ENCODE measurements at regions not wholly inside any gene's neighbourhood (a gene's known extent, or its start where the extent isn't known, plus 50 kb on each side); places are given as distances from the start of the nearest gene placed in this dataset.

- TF ChIP-seq EP300 (IDR thresholded peaks at IDR 0.05) (no peak), POLR2A (IDR thresholded peaks at IDR 0.05) (no peak)
- TF ChIP-seq, protein P1, sequence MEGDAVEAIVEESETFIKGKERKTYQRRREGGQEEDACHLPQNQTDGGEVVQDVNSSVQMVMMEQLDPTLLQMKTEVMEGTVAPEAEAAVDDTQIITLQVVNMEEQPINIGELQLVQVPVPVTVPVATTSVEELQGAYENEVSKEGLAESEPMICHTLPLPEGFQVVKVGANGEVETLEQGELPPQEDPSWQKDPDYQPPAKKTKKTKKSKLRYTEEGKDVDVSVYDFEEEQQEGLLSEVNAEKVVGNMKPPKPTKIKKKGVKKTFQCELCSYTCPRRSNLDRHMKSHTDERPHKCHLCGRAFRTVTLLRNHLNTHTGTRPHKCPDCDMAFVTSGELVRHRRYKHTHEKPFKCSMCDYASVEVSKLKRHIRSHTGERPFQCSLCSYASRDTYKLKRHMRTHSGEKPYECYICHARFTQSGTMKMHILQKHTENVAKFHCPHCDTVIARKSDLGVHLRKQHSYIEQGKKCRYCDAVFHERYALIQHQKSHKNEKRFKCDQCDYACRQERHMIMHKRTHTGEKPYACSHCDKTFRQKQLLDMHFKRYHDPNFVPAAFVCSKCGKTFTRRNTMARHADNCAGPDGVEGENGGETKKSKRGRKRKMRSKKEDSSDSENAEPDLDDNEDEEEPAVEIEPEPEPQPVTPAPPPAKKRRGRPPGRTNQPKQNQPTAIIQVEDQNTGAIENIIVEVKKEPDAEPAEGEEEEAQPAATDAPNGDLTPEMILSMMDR (IDR thresholded peaks at IDR 0.05): no peak
Measured at GRCh38 chrX:95878874-95879273, 805.8 kb upstream of the DIAPH2 start.
